HG03457 (cell line): ENCODE measurements at regions not wholly inside any gene's neighbourhood (a gene's known extent, or its start where the extent isn't known, plus 50 kb on each side); places are given as distances from the start of the nearest gene placed in this dataset.

ENCODE experiments used
- ATAC-seq: cut with Tn5 transposase; IDR thresholded peaks from one replicate; pipeline ENCODE4 v1.9.1; 2021; ENCODE audit warnings: moderate number of reproducible peaks; ENCODE audit not compliant: unreplicated experiment

DNA sequence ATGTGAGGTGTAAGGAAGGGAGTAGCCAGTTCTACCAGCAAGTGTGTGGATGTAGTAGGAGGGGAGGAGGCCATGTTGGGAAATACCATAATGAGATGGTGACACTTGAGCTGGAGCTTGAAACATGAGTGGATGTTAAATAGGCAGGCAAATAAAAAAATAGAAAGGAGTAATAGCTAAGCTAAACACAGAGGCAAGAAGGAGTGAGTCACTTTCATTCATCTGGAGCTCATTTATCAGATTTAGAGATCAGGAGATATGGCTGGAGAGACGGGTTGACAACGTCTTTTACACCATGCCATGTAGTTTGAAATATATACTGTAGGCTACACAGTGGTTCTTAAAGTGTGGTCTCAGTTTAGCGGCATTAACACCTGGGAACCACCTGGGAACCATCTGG, 390.5 kb downstream of the DIPK2A start:
- ATAC-seq = no peak

DNA sequence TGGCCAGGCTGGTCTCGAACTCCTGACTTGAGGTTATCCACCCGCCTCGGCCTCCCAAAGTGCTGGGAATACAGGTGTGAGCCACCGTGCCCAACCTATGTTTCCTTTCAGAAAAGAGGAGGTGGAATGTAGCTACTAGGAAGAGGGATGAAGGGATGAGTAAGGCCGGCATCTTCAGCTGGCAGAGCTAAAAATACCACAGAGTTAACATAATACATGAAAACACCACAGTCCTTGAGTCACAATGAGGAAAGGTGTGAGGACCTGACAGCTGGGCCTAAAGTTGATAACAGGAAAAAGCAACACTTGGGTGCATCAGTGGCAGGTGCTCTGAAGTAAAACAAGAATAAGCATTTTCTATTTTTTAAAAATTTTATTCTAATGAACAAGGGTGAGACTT, 392.2 kb downstream of the DIPK2A start:
- ATAC-seq = no peak

DNA sequence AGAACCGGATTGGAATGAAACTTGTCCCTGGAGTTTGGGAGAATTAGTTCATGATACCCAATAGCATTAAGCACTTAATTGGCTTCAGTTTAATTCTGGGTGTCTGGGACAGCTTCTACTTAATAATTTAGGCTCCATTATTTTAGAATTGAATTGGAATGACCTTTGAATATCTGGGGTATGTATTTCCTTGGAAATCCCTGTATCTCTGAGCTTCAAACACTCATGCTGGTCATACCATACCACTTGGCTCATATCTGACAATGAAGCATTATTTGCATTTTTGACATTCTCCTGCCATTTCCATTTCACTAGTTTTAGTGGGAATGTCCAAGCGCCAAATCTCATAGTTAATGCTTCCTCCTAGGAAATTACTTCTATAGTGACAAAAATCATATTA, 393.1 kb downstream of the DIPK2A start:
- ATAC-seq = no peak

DNA sequence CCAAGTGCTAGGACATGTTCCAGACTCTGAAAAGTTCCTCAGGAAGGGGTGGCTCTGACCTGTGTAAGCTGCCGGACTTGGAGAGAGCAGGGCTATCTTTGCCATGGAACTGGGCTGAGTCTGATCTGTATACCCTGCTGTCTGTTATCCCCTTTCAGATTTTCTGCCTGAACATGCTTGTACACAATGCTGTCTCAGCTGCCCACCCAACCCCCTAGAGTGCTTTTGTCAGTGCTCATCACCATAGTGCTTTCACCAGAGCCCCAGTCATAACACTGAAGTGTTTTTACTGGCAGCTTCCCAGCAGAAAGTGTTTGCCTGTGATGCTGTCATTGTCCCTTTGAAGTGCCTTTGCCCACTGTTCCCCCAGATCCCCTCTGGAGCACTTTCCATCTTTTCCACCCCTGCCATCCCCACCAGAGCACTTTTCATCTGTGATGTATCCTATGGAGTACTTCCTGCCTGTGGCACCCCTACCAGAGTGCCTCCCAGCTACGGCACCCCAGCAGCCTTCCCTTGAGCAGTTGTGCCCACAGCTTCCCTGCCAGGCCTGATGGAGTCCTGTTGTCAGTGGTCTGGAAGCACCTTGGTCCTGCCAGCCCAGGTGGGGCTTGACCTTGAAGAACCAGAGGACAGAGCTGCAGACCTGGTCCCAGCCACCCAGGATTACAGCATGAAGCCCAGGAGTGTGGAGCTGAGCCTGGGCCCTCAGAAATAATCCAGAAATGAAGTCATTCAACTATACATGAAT, 397.7 kb downstream of the DIPK2A start:
- ATAC-seq = no peak

DNA sequence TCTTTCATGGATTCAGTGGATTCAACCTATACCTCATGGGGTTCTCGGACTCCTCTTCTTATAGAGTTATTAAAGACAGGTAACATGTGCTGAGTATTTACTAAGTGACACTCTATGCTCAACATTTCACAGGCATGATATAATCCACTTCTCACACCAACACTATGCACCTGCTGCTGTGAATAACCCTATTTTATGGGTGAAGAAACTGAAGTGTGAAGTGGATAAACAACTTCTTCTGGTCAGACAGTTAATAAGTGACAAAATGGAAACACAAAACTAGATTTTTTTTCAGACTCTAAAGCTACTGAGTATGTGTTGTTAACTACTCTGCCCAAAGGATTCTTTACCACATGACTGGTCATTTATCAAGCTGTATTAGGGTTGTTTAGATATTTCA, 403.5 kb downstream of the DIPK2A start:
- no peak for ATAC-seq

DNA sequence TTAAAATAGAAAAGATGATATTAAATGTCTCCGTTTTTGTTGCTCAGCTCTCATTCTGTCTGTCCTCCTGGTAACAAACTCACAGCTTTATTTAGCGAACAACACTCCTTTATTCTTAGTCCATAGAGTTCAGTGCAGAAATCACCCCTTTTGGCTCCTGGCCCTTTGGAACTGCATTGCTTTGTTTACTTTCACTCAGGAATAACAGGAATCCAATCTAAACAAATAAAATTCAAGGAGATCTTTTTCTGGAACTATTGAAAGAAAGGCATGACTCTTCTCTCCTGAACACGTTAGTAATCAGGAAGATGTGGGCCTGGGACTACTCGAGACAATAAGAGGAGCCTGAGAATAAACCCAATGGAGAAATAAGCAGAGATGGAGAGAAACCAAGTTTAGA, 409.2 kb downstream of the DIPK2A start:
- ATAC-seq = no peak

DNA sequence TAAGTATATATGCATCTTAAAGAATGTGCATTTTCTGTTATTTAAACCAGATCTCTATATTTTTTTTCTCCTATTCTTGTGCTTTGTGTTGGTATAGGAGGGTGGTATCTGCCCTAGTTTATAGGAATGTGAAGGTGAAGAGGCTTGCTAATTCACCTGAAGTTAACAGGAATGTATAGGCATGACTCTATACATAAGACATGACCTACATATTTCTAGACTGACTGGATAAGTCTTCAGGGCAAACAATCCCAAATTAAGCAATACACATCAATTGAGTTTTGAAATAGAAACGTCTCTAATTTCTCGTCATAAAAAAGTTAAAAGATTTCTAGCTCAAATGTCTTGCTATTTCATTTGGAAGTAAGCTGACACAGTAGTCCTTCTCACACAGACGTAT, 410.0 kb downstream of the DIPK2A start:
- no peak for ATAC-seq

DNA sequence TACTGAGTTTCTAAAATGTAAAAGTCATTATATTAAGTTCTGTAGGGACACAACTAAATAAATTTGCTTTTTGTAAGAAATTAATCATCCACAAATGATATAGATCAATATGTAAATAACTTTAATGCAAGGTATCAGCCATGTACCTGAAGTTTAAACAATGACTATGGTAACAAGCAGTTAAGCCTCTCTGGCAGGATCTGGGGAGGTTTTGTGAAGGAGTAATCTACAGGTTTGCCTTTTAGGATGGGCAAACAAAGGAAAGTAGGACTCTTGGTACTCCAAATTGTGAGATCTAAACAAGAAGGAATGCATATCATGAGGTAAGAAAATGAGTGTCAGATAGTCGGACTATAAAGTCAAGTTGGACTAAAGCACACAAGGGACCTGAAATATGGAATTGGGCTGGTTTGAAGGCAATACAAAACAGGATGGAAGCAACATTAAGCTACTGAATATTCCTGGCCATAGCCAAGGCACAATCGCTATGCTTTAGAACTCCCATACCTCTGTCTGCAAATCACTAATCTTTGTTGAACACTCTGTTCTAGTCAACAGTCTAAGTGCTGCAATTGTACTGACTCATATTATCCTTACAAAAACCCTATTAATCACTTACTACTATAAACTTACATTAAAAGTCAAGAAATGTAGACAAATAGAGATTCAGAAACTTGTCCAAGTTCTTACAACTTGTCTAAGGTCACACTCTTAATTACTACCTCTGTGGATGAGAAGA, 412.8 kb downstream of the DIPK2A start:
- ATAC-seq = no peak

DNA sequence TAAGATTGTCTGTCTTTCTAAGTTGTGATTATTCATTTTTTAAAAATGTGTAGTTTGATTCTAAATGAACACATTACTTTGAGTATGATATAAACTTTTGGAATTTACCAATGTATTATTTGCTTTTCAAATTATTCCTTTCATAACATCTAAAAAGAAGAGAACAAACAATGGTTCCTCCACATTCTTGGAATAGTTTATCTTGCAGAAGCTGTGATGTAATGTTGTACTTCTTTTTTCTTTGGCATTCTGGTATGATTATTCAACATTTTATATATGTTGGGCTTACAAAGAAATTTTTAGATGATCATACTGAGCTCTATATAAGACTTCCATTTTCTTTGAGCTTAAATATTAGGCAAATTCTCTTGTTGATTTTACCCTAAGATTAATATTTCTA, 419.2 kb downstream of the DIPK2A start:
- ATAC-seq = no peak

DNA sequence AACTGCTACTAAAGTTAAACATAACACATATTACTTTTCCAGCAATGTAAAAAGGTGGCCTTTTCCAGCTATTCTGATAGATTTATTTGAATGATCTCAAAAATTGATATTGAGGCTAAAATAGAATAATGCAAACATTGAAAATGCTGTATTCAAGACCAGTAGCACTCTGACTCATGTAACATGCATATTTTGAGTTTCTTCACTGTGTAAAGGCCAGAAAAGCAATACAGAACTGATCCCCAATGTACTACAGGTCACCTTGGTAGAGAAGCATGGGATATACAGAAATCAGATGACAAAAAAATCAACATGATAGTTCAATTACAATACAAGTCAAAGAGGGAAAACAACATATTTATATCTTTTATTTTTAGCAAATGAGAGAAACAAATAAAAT, 419.6 kb downstream of the DIPK2A start:
- no peak for ATAC-seq

DNA sequence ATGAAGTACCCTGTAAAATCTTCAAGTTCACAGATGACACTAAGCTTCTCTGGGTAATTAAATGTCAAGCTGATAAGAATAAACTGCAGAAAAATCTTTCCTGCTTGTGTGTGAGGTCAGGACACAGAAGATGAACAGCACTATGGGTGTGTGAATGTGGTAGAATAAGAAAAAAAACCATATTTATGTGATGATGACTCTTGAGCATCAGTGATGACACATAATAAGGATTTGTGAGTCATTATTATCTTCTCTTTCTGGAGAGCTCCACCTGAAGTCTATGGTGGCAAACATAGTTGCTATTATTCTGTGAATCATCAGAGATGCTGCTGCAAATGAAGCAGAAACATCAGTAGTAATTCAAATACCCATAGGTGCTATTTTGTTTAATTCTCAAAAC, 422.4 kb downstream of the DIPK2A start:
- no peak for ATAC-seq

DNA sequence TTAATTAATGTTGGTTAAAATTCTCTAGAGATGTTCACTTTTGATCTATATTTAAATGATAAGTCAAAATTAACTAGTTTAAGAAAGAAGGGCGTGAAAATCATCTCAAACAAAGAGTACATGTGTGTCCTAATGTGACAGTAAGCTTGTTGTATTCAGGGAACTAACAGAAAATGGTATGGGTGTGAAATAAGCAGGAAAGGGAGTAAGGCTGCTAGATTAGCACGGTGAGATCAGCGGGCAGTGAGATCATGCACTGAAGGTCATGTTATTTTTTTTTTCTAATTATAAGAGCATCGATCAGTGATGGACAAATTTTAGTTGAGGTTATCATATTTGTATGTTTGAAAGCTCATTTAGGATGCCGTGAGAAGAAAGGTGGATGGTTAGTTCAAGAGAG, 430.8 kb downstream of the DIPK2A start:
- ATAC-seq = no peak

DNA sequence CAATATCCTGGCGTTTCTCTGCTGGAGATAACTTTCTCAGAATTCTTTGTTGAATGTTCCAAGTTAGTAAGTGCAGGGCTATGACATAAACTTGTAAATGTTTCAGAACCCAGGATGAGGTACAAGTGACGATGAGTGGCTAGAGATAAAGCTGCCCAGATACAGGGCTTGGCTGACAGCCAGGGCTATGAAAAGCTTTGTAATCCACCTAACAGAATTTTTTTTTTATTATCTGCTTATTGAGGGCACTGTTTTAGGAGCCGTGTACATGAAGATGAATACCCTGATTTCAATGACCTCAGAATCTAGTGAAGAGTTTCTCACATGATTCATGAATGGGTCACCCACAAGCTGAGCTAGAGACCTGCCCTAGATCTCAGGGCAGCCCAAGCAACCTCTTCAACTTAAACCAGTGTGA, 431.4 kb downstream of the DIPK2A start:
- no peak for ATAC-seq

DNA sequence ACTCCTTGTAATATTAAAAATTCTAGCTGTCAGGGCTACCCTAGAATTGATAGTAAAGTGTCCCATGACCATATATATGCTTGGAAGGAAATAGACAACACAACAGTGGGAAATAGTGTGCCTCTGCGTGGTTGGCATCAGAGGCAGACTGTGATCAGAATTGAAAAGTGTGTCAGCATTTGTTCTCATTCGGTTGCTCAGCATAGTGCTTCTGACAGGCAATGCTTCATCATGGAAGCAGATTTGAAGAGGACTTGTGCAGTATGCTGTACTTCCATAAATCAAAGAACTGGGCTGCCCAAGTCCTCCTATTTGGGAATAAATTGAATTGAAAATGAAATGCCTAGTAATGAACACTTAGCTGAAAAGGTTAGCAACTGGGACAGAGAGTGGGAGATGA, 435.7 kb downstream of the DIPK2A start:
- ATAC-seq = no peak

DNA sequence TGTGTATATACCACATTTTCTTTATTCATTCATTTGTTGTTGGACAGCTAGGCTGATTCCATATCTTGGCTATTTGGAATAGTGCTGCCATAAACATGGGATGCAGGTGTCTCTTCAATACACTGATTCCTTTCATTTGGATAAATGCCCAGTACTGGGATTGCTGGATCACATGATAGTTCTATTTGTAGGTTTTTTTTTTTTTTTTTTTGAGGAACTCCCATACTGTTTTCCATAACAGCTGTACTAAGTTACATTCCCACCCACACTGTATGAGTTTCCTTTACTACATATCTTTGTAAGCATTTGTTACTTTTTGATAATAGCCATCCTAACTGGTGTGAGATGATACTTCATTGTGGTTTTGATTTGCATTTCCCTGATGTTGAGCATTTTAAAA, 437.7 kb downstream of the DIPK2A start:
- no peak for ATAC-seq

DNA sequence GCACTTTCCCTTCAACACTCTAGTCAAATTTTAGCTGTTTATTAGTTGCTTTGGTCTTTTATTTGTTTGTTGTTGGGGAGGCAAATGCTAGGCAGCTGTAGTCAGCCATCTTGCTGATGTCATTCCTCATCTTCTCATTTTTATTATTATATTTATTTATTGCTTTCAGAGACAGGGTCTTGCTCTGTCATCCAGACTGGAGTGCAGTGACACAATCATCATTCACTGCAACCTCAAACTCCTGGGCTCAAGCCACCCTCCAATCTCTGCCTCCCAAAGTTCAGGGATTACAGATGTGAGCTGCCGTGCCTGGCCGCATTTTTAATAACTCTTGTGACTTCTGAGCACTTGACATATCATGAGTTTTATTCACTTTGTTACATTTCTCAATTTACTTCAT, 441.4 kb downstream of the DIPK2A start:
- no peak for ATAC-seq

DNA sequence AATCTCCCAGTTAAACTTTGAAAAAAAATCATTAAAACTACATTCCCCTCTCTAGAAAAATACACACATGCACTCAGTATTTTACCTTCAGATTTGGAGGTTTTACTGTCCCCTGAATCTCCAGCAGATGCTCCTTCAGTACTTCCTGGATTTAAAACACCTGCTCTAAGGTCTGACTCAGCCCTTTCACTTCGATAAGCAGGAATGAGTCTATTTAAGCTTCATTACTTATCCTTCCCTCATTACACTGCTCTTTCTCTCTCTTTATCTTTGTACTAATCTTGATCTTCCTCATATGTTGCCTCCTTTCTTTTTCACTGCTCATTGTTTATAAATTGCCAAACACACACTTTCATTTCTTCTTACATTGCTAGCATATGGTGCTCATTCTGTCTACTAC, 443.9 kb downstream of the DIPK2A start:
- ATAC-seq = no peak

DNA sequence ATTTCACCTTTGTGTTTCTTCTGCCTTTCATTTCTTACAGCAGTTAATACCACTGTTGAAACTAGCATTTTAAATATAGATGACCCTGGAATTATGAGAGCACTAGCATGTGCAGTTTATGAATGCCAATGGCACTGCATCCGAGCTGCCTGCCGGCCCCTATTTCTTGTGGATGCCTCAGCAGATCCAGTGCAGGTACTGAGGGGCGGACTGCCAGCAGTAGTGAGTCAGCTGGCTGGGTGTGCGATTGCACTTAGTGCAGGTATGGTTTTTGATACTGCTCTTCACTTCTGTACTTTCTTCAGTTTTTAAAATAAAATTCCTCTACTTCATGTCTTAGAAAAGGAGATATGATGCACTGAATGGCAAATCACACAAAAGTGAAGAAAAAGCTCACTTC, 453.0 kb downstream of the DIPK2A start:
- no peak for ATAC-seq

DNA sequence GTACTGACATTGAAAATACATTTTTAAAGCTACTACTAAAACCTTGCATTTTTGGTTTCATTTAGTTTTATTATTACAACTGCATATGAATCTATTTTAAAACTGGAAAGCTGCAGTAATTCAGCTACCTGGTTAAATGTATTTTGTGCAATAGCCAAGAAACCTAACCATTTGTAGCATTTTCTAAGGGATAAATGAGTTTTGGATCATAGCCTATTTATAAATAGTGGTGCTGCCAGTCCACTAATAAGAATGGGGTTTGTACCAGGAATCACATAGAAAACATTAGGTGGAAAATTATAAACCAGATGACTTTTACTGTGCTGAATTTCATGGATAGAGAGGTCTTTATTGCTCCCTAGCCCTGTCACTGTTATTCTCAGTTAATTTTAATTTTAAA, 454.7 kb downstream of the DIPK2A start:
- ATAC-seq = no peak

DNA sequence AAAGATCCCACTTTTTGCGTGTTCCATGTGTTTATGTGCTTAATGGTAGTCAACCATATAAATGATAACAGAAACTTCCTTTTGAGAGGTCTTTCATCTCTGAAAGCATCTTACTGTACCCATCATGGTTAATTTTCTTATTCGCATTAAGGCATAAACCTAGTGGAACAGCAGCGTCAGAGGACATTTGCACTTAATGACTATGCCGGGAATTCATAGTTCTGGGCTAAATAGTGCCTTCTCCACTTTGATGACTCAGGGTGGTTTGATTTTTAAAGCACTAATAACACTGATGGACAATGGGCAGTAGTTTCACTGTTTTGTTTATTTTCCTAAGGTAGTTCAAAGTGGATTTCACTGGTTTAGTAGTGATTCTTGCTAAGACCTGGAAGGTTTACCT, 455.3 kb downstream of the DIPK2A start:
- ATAC-seq = no peak

DNA sequence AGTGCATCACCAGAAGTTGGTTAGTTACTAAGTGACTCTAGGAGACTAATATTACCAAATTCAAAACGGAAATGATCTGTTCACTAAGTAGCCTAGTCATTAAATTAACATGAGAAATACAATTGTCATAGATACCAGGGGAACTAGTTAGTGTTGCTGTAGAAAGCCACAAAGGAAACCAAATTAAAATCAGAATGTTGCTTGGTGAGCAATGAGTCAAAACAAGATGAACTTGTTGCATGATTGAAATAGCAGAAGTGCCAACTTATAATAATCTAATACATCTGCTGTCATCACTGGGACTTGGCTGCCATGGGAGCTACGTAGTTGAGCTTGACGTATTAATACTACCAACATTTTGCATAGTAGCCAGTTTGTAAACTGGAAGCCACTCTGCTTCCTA, 458.1 kb downstream of the DIPK2A start:
- peak; percentile 66 for ATAC-seq

DNA sequence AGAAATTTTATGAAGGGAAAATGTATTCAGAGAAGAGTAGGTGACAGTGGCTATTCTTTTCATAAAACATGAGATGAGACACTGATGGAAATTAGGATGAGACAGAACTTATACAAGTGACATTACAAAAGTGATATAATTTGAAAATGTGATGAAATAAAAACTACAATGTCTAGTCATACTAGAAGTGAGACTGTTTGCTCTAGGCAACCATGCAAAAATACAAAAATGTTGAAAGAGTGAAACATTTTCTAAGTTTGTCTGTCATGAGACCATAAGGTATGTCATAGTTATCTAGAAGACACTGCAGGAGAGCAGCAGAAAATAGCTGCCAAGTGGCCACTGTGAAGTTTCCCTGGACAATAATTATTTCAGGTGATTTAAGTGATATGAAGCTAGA, 459.5 kb downstream of the DIPK2A start:
- no peak for ATAC-seq

DNA sequence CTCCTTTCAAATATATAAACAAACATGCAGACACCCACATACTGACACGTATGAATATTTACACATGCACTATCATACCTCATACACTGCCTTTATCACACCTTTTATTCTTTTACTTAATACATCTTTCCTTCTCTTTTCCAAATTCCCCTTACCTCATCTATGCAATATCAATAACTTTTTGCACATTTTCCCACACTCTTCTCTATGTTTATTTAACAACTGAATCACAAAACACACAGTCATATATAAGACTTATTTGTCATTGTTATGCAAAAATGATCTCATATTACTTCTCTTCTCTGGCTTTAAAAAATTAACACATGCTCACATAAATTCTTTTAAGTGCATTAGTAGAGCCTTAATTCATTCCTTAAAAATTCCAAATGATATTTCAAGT, 461.4 kb downstream of the DIPK2A start:
- no peak for ATAC-seq
